ENCODE measurements at regions not wholly inside any gene's neighbourhood (a gene's known extent, or its start where the extent isn't known, plus 50 kb on each side); places are given as distances from the start of the nearest gene placed in this dataset.

- TF ChIP-seq ETS1 (IDR thresholded peaks at IDR 0.05) (no peak), REST (IDR thresholded peaks at IDR 0.05; ENCODE audit: unreplicated experiment) (no peak), ZNF331 (CRISPR knock-in tag; IDR thresholded peaks at IDR 0.05; ENCODE audit: low read depth) (no peak), POLR2AphosphoS5 (IDR thresholded peaks at IDR 0.05; ENCODE audit: low read depth) (no peak), JUNB (IDR thresholded peaks at IDR 0.05; ENCODE audit: unreplicated experiment) (no peak), EZH2phosphoT487 (IDR thresholded peaks at IDR 0.05; ENCODE audit: unreplicated experiment) (no peak), NANOG (IDR thresholded peaks at IDR 0.05; ENCODE audit: borderline replicate concordance) (no peak)
These were observed 707.2 kb upstream of the ADAMTS5 start (continued) for GRCh38 chr21:27674041-27674615.

GRCh38 chr21:27673581-27673980 lies 706.7 kb upstream of the ADAMTS5 start:
- no peaks in the 10 kb centered on the region for H3K79me2 ChIP-seq (replicated peaks; ENCODE audit: insufficient read depth)
- H3K36me3 ChIP-seq (ENCODE audit: insufficient read depth): no peaks in the 10 kb centered on the region
- H3K4me3 ChIP-seq: no peak overlapping the region
- no peak overlapping the region for H3K4me3 Mint-ChIP-seq
- no peaks in the 10 kb centered on the region for H3K4me1 ChIP-seq (ENCODE audit: insufficient read depth)
- H3F3A ChIP-seq (replicated peaks; ENCODE audit: low read depth): no peaks in the 10 kb centered on the region
- no peak overlapping the region for H3K27ac Mint-ChIP-seq
- no peaks in the 10 kb centered on the region for H4K20me1 ChIP-seq (replicated peaks; ENCODE audit: insufficient read depth)
- no peak overlapping the region for H2AFZ ChIP-seq
- H3K9me2 ChIP-seq (ENCODE audit: insufficient read depth): peaks cover 6% of the 10 kb centered on the region
- H3K36me3 Mint-ChIP-seq (ENCODE audit: low read depth): no peaks in the 10 kb centered on the region
- ATAC-seq: no peak
- H3K9me3 Mint-ChIP-seq: no peaks in the 10 kb centered on the region
- DNase-seq (ENCODE audit: low spot score): no peak
- no peaks in the 10 kb centered on the region for H3K27me3 ChIP-seq (ENCODE audit: insufficient read depth)
- no peak overlapping the region for H3K27ac ChIP-seq (ENCODE audit: low read depth)
- no peaks in the 10 kb centered on the region for H3K27me3 Mint-ChIP-seq (ENCODE audit: insufficient read depth, low read depth, poor library complexity)
- H3K4me1 Mint-ChIP-seq: no peaks in the 10 kb centered on the region
- no peak overlapping the region for H3K4me2 ChIP-seq
- TF ChIP-seq CREB1 (CRISPR knock-in tag; IDR thresholded peaks at IDR 0.05; ENCODE audit: low read depth) (no peak), JUNB (IDR thresholded peaks at IDR 0.05; ENCODE audit: unreplicated experiment) (no peak), ZNF331 (CRISPR knock-in tag; IDR thresholded peaks at IDR 0.05; ENCODE audit: low read depth) (no peak), CTCF (conservative IDR thresholded peaks at IDR 0.05; ENCODE audit: low read depth in 2 of 2) (no peak), STAT1 (IDR thresholded peaks at IDR 0.05; ENCODE audit: unreplicated experiment) (no peak), EZH2phosphoT487 (IDR thresholded peaks at IDR 0.05; ENCODE audit: unreplicated experiment) (no peak), POLR2AphosphoS5 (IDR thresholded peaks at IDR 0.05; ENCODE audit: low read depth) (no peak), NANOG (IDR thresholded peaks at IDR 0.05; ENCODE audit: borderline replicate concordance) (no peak), ZNF462 (CRISPR knock-in tag; IDR thresholded peaks at IDR 0.05) (no peak), EZH2 (IDR thresholded peaks at IDR 0.05; ENCODE audit: low read depth, unreplicated experiment) (no peak)

Measured in GM23338 (cell line).